G401.6 (cell line): ENCODE measurements at regions not wholly inside any gene's neighbourhood (a gene's known extent, or its start where the extent isn't known, plus 50 kb on each side); places are given as distances from the start of the nearest gene placed in this dataset.
"Not testable (repeated sequence)": the region's sequence is repeated elsewhere in the genome, so short reads cannot be mapped to it uniquely, and the experiment has no call there.

Source experiments
- FAIRE-seq: peaks from 2 replicates; lab custom pipeline; 2012; peaks lifted over from hg19 to GRCh38; lab: Jason Lieb, UNC

GRCh38 chr3:187473778-187474406 lies 105.7 kb downstream of the RTP4 start:
- FAIRE-seq, result peak; percentile 21

DNA sequence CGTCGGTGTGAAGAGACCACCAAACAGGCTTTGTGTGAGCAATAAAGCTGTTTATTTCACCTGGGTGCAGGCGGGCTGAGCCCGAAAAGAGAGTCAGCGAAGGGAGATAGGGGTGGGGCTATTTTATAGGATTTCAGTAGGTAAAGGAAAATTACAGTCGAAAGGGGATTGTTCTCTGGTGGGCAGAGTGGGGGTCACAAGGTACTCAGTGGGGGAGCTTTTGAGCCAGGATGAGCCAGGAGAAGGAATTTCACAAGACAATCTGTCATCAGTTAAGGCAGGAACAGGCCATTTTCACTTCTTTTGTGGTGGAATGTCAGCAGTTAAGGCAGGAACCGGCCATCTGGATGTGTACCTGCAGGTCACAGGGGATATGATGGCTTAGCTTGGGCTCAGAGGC lies 98.1 kb downstream of the RTP4 start:
- not testable (repeated sequence) for FAIRE-seq

GRCh38 chr3:187465503-187465902 lies 97.3 kb downstream of the RTP4 start:
- no peak for FAIRE-seq

DNA sequence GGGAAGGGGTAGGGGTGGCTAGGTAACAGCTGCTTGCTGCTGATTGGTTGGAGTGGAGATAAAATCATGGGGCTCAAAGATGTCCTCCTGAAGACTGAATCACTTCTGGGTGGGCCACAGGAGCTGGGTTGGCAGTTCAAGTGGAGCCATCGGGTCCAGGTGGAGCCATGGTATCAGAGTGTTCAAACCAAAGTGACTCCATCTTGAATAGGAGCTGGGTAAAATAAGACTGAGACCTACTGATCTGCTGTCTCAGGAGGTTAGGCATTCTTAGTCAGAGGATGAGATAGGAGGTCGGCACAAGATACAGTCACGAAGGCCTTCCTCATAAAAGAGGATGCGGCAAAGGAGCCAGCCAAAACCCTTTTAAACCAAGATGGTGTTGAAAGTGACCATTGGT lies 96.5 kb downstream of the RTP4 start:
- FAIRE-seq, result no peak

DNA sequence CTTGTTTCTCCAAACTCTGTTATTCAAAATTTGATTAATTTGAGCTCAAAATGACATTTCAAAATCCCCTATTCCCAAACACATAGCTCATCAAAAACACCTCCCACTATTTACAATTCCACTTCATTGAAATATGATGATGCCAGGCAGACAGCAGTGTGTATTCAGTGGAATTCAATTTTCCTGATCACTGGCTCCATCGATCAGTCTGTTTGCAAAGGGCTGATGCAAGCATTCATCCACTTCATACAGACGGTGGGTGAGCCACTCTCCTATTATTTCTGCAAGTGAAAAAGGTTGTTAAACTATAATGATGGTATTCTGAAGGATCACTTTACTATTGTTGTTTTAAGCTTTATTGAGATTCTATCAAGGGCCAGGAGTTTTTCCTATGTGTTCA lies 90.7 kb downstream of the RTP4 start:
- FAIRE-seq, result no peak

GRCh38 chr3:187458383-187458782 lies 90.2 kb downstream of the RTP4 start:
- FAIRE-seq, result no peak

- no peak for FAIRE-seq
Measured at GRCh38 chr3:187456250-187456649, 88.1 kb downstream of the RTP4 start.

GRCh38 chr3:187454085-187454815 lies 86.1 kb downstream of the RTP4 start:
- no peak for FAIRE-seq

DNA sequence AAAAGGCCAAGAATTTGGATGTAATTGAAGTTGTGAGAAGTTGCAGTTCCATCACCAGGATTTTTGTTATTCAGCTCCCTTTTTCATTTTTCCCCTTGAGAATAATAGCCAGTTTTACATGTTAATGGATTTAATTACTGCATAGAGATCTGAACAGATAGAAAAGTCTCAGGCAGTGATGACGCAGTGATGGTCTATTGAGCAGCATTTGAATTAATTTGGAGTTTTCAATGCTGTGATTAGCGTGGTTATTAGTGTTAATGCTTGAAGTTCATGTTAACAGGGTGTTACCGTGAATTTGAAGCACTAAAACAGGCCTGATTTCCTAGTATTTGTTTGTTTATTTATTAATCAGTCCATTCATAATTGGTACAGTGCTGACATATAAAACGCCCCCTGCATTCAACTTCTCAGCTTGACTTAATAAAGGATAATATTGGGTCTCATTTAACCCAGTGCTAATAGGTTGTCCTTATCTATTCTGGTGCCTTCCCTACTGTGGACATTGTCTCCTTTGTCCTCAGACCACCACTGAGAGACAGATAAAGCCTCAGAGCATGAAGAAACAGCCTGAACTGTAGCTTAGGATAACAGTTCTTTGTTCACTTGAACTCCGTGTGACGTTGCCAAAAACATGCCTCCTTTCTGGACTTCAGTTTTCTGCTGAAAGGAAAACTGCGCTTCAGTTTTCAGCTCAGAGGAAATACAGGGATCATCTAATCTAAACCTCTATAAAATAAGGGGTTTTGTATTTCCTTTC lies 82.4 kb downstream of the RTP4 start:
- FAIRE-seq, result no peak

GRCh38 chr3:187448674-187449073 lies 80.5 kb downstream of the RTP4 start:
- FAIRE-seq, result no peak

DNA sequence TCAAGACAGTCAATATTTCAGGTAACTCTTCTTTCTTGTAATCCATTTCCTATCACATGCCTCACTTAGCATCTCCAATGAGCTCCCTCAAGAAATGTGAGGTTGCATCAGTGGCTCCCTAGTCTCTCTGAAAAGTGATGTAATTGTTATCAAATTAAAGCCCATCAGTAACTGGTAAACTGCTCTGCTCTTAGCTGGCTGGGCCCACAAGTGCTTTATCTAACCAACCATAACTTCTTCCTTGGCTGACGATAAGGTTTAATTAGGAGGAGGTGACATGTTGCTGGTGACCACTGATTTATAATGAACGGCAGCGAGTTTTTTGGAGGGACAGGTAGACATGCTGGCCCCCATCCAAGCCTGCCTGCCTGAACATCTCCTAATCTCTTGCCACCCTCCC lies 79.6 kb downstream of the RTP4 start:
- no peak for FAIRE-seq

DNA sequence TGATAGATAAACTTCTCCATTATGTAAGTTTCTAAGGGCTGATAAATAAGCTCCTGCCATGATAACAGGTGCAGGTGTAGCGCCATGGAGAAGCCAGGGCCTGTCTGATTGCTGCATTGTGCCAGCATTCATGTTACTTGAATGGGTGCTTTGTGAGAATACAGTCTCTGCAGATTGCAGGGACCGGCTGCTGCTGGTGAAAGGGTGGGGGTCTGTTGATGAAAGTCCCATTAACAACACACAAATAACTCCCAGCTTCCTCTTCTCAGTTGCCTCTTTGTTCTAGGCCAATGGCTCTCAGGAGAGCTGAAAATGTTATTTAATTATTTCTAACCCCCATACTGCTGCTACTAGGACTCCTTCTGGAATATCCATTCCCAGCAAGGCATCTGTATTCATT lies 77.2 kb downstream of the RTP4 start:
- no peak for FAIRE-seq

- no peak for FAIRE-seq
Measured at GRCh38 chr3:187434524-187434923, 66.3 kb downstream of the RTP4 start.

DNA sequence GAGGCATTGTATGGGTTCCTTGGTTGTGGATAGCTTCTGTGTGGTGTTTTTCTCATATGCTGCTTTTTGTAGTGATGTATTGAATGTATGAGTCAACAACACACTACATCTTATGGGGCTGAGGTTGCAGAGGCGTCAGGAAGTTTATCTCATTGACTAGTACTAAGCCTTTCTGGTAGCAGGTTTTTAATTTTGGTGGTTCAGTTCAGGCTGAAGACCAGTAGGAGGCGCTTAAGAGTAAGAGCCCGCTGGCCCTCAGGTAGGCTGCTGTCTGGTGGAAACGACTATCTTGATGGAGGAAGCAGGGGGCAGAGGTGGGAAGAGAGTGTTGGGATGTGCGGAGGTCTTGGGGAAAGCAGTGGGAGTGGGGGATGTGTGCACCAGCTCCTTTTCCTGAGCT lies 62.4 kb downstream of the RTP4 start:
- no peak for FAIRE-seq
